Peyer's patch (tissue), 4 donors: ENCODE measurements at regions not wholly inside any gene's neighbourhood (a gene's known extent, or its start where the extent isn't known, plus 50 kb on each side); places are given as distances from the start of the nearest gene placed in this dataset.

ENCODE experiments used
- DNase-seq, 3 donors: peaks; one replicate each; pipeline ENCODE4 v3.0.0-alpha.2; 2017 to 2019
- H3K27ac ChIP-seq, 4 donors: fragments of 200-600 bp; sonication (generic); one replicate each; pipeline ENCODE4 v1.5.1; 2016 to 2019
- H3K27me3 ChIP-seq, 2 donors: fragments of 200-600 bp; sonication (generic); one replicate each; pipeline ENCODE4 v1.5.1; 2019
- H3K36me3 ChIP-seq, 3 donors: fragments of 200-600 bp; sonication (generic); one replicate each; pipeline ENCODE4 v1.5.1; 2016 to 2019
- H3K4me1 ChIP-seq, 4 donors: fragments of 200-600 bp; sonication (generic); one replicate each; pipeline ENCODE4 v1.5.1; 2016 to 2019
- H3K4me3 ChIP-seq, 4 donors: fragments of 200-600 bp; sonication (generic); 1 replicate in 3 of 4; 2 replicates in 1 of 4; pipeline ENCODE4 v1.5.1; 2016 to 2019; ENCODE audit warnings: mild to moderate bottlenecking in 1 of 4
- H3K9me3 ChIP-seq, 4 donors: fragments of 200-600 bp; sonication (generic); one replicate each; pipeline ENCODE4 v1.5.1; 2016 to 2019; ENCODE audit warnings: mild to moderate bottlenecking in 1 of 4
- CTCF ChIP-seq, 6 experiments: fragments of 450-650 bp in 4 of 6; fragments of 200-600 bp in 2 of 6; sonication (generic) in 1 of 6; IDR thresholded peaks; one replicate each; pipeline ENCODE4 v1.5.1; 2017 to 2019; ENCODE audit warnings: antibody characterized with exemption in 6 of 6, mild to moderate bottlenecking in 3 of 6, moderate library complexity in 1 of 6
- POLR2A ChIP-seq, 2 donors: fragments of 450-650 bp; IDR thresholded peaks; one replicate each; pipeline ENCODE4 v1.5.1; 2017; ENCODE audit warnings: antibody characterized with exemption in 2 of 2, mild to moderate bottlenecking in 2 of 2, moderate library complexity in 2 of 2

GRCh38 chr2:187956906-187957534 is 334.7 kb upstream of the GULP1 start:
- H3K9me3 ChIP-seq = no peaks in the 10 kb centered on the region
- H3K27ac ChIP-seq = no peak overlapping the region
- no peaks in the 10 kb centered on the region for H3K36me3 ChIP-seq
- H3K27me3 ChIP-seq = no peaks in the 10 kb centered on the region
- DNase-seq = no peak
- H3K4me3 ChIP-seq = no peak overlapping the region
- H3K4me1 ChIP-seq = no peaks in the 10 kb centered on the region
- no peak for TF ChIP-seq CTCF (IDR thresholded peaks at IDR 0.05)
- no peak for TF ChIP-seq POLR2A (IDR thresholded peaks at IDR 0.05)

GRCh38 chr2:187959821-187960220 is 331.9 kb upstream of the GULP1 start:
- H3K9me3 ChIP-seq = no peaks in the 10 kb centered on the region
- no peak for DNase-seq
- TF ChIP-seq CTCF (IDR thresholded peaks at IDR 0.05) (no peak), POLR2A (IDR thresholded peaks at IDR 0.05) (no peak)
- H3K27me3 ChIP-seq = no peaks in the 10 kb centered on the region
- no peaks in the 10 kb centered on the region for H3K36me3 ChIP-seq
- H3K27ac ChIP-seq = no peak overlapping the region
- no peaks in the 10 kb centered on the region for H3K4me1 ChIP-seq
- no peak overlapping the region for H3K4me3 ChIP-seq

GRCh38 chr2:187962538-187962937 is 329.1 kb upstream of the GULP1 start:
- DNase-seq = no peak
- no peaks in the 10 kb centered on the region for H3K27me3 ChIP-seq
- H3K4me1 ChIP-seq = no peaks in the 10 kb centered on the region
- H3K36me3 ChIP-seq = no peaks in the 10 kb centered on the region
- TF ChIP-seq POLR2A (IDR thresholded peaks at IDR 0.05) (no peak), CTCF (IDR thresholded peaks at IDR 0.05) (no peak)
- H3K4me3 ChIP-seq = no peak overlapping the region
- H3K27ac ChIP-seq = peak overlapping the region in 1 of 4 donors; percentile 14
- no peaks in the 10 kb centered on the region for H3K9me3 ChIP-seq

GRCh38 chr2:187964746-187965145 is 326.9 kb upstream of the GULP1 start:
- no peaks in the 10 kb centered on the region for H3K4me1 ChIP-seq
- TF ChIP-seq POLR2A (IDR thresholded peaks at IDR 0.05) (no peak), CTCF (IDR thresholded peaks at IDR 0.05) (no peak)
- H3K36me3 ChIP-seq = no peaks in the 10 kb centered on the region

GRCh38 chr2:187966924-187967323 is 324.8 kb upstream of the GULP1 start:
- TF ChIP-seq CTCF (IDR thresholded peaks at IDR 0.05) (no peak), POLR2A (IDR thresholded peaks at IDR 0.05) (no peak)
- DNase-seq = no peak
- H3K4me1 ChIP-seq = no peaks in the 10 kb centered on the region
- no peak overlapping the region for H3K4me3 ChIP-seq
- no peaks in the 10 kb centered on the region for H3K9me3 ChIP-seq
- H3K27ac ChIP-seq = no peak overlapping the region
- H3K36me3 ChIP-seq = no peaks in the 10 kb centered on the region
- H3K27me3 ChIP-seq = no peaks in the 10 kb centered on the region

More at GRCh38 chr2:187964746-187965145, 326.9 kb upstream of the GULP1 start:
- Histone ChIP-seq H3K27me3 (no peaks in the 10 kb centered on the region), H3K27ac (no peak overlapping the region), H3K9me3 (no peaks in the 10 kb centered on the region), H3K4me3 (no peak overlapping the region)
- DNase-seq = no peak

- no peaks in the 10 kb centered on the region for H3K36me3 ChIP-seq
- TF ChIP-seq CTCF (IDR thresholded peaks at IDR 0.05) (no peak), POLR2A (IDR thresholded peaks at IDR 0.05) (no peak)
- no peaks in the 10 kb centered on the region for H3K4me1 ChIP-seq
- no peaks in the 10 kb centered on the region for H3K9me3 ChIP-seq
- no peak overlapping the region for H3K4me3 ChIP-seq
- no peak for DNase-seq
- no peak overlapping the region for H3K27ac ChIP-seq
- no peaks in the 10 kb centered on the region for H3K27me3 ChIP-seq
These were observed 319.8 kb upstream of the GULP1 start for GRCh38 chr2:187971893-187972292.
